ELR (cell line): ENCODE measurements at regions not wholly inside any gene's neighbourhood (a gene's known extent, or its start where the extent isn't known, plus 50 kb on each side); places are given as distances from the start of the nearest gene placed in this dataset.
"Not testable (repeated sequence)": the region's sequence is repeated elsewhere in the genome, so short reads cannot be mapped to it uniquely, and the experiment has no call there.

Source experiments
- DNase-seq: peaks from one replicate; pipeline ENCODE4 v3.0.0-alpha.2; 2015; ENCODE audit warnings: low read depth

DNA sequence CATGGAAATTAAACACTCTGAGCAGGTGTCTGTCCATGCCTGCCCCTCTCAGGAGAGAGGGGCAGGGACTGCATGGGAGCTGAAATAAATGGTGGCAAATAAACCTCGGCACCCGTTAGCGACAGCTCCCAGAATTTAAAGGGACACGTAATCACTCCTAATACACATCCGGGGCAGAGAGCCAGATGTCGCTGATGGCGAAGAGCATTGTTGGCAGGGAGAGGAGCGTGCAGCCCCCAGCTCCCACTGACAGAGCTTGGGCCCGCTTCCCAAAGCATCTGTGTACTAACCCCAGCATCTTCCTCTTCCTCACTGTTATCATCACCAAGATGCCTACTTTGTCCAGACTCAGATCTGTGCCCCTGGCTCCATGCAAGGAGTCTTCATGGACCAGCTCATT is 85.8 kb downstream of the IRX5 start:
- no peak for DNase-seq

DNA sequence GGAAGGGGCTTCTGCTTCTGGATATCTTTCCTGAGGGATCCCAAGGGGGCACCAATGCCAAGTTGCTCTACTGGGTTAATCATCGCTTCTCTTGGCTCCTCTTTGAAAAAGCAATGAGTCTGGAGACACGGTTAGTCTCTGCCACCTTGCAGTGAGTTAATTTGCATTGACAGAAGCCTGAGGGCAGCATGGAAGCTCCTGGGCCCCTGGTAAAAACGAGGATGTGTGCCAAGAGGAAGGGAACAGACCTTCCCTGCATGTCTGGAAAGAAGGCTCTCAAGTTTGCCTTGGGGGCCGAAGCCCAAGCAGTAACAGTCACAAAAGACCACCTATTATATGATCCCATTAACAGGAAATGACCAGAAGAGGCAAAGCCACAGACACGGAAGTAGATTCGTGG is 86.7 kb downstream of the IRX5 start:
- DNase-seq: no peak

DNA sequence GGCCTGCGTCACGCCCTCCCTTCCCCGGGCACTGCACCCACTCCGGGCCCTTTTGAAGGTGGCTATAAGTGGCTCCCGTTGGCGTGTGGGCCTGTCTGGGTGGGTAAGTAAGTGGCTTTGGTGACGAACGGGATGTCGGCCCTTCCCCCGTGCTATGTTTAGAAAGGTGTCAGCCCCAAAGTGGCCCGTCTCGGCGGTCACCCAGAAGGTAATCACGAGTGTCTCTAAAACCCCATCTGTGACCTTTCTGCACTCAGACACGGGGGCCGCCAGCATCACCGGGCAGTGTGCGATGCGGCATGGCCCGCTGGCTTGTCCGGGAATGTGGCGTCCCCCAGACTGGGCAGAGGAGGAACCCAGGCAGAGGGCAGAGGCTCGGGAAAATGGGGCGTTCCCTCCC is 88.2 kb downstream of the IRX5 start:
- DNase-seq: no peak

DNA sequence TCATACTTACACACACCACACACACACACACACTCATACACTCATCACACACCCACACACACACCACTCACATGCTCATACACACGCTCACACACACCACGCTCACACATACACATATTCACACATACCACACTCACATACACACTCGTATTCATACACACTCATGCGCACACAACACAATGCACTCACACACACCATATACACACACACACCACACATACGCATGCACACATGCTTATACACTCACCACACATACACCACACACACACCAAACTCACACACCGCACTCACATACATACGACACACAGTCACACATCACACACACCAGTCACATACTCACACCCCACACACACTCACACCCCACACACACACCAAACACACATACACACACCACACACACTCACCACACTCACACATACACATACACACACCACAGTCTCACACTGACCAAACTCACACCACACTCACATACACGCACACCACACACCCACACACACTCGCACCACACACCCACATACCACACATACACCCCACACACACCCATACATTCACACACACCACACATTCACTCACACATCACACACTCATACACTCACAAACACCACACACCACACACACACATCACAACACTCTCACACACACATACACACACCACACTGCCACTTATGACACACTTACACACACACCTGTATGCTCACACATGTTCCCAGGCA is 88.9 kb downstream of the IRX5 start:
- DNase-seq: no peak

DNA sequence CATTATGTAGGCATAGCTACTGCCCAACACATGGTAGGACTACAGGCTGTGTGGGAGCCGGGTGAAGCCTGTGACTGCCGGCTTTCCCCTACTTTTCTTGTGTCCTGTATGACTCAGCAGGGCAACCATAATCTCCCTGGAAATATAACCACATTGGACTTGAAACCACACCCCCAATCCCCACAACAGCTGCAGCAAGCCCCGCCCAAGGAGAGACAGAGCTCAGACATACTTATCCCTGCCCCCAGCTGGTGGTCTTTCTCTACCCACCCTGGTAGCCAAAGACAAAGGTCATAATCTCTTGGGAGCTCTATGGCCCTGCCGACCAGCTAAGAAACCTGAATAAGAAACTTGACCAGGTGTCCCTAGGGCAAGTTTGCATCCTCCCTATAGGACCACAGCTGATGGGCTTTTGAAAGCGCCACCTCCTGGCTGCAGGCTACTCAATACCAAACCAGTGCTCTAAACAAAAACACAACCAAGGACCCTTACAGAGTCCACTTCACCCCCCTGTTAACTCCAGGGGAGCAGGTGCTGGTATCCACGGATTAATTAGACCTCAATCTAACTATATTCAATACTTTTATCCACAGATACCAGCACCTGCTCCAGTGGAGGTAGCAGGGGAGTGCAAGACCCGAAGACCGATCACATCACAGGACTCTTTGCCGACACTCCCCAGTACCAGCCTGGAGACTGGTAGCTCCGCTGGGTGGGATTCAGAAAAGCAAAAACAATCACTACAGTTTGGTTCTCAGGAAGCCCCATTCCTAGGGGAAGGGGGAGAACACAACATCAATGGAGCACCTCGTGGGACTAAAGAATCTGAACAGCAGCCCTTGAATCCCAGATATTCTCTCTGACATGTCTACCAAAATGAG is 91.2 kb downstream of the IRX5 start:
- peak; percentile 56 for DNase-seq

DNA sequence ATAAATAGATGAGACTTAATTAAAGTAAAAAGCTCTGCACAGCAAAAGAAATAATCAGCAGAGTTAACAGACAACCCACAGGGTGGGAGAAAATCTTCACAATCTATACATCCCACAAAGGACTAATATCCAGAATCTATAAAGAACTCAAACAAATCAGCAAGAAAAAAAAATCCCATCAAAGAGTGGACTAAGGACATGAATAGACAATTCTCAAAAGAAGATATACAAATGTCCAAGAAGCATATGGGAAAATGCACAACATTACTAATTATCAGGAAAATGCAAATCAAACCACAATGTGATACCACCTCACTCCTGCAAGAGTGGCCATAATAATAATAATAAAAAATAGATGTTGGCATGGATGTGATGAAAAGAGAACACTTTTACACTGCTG is 96.6 kb downstream of the IRX5 start:
- DNase-seq: not testable (repeated sequence)

DNA sequence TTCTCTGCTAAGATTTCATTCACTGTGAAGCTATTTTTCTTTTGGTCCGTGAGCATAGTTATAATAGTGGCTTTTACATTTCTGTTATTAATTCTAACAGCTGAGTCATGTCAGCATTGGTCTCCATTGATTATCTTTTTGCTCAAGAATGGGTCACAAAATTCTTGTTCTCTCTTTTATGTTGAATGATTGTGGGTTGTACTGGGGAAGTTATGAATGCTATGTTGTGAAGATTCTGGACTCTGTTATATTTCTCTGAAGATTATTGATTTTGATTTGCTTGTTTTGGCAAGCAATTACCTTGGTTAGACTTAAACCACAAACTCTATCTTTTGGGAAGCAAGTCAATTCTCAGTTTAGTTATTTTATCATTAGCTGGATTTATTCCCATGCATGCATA is 98.8 kb downstream of the IRX5 start:
- DNase-seq: no peak

DNA sequence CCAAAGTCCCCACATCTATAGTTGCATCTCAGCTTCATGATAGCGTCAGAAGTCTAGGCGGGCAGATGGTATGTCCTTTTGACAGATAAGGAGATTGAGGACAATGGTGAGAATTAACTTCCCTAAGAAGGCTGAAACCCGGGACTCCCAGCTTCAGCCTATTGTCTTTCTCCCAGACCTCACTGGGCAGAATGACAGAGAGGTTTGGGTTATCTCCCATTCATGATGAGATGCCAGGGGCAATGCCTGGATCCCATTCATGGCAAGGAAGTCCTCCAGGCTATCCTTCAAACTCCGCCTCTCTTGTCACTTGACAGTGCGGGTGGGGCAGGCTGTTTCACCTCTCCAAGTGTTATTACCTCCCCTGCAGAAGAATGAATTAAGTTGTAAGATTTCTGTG is 100.3 kb downstream of the IRX5 start:
- no peak for DNase-seq

DNA sequence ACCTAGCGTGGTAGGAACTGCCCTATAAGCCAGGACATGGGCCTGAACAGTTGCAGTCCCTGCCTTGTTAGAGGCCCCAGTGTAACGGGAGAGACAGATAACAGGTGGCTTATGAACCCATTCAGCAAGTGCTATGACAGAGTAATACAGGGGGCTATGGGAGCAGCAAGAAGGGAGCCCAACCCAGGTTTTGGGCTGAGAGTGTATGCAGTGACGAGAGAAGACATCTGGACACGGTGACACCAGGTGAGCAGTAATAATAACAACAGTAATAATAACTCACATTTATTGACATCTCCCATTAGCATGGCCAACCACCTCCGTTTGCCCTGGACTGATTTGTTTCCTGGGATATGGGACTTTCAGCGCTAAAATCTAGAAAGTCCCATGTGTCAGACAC is 100.8 kb downstream of the IRX5 start:
- DNase-seq: no peak

DNA sequence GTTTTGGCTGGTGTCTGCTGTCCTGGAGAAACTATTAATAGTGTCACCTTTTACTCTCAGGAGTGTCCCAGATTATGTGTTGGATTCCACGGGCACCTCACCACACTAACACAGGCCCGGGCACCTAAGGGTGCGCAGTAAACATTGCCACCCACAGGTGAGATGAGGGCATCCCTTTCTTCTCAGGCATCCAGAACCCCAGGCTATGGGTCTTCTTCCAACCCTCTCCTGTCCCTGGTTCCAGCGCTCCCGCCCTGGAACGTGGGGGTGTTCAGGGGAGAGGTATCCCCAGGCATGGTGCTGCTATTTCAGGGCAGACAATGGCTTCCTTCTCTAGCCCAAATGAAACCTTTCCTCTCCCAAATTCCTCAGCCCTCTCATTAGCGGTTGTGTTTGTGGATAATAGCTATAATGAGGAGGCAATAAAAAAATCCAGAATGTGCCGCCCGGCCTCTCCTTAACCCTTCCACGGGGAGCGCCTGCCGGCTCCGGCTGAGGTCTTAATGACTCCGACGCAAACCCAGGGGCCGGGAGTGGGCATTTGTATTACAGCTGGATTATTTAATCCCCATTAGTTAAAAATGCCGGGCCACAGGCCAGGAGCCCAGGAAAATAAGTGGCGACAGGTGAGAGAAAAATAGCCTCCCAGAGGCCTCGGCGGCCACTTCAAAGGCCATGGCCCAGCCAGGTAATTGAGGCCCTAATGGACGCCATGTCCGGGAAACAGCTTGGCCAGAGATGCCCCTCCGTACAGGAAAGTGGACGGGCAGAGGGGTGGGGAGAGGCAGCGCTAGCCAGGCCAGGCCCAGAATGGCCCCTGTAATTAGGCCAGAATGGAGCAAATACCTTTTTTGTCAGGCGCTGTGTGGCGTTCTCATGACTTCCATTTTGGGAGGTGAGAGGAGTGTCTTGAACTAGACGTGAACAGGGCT is 102.8 kb downstream of the IRX5 start:
- no peak for DNase-seq

DNA sequence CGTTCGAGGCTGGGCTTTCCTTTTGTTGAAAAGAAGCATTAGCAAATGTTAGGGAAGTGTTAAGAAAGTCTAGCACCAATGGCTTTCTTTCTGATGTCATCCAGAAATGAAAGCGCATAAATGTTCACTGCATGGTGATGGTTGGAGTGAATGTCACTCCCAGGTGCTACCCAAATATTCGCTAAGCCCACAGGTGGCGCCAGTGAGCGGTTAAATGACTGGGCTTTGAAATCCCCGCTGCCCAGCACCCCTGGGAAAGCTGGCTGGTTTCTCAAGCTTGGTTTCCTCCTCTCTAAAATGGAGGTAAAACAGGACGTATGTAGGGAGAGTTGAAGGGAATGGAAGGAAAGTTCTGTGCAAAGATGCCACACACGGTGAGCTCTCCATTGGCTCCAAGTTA is 104.4 kb downstream of the IRX5 start:
- peak; percentile 13 for DNase-seq

DNA sequence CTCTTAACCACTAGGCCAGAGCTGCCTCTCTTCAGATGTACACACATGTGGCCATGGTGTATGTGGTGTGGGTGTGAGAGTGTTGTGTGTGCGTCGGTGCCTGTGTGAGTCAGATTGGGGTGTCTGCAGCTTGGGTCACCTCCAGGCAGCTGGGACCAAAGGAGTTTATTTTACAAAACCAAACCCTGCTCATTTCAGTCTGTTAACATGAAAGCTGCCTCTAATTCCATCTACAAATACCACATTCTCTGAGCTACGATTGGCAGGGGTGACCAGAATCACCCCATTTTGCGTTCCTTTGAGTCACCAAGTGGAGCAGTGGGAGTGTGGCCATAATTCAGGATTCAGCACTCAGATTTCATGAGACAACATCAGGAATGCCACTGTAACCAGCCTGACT is 105.3 kb downstream of the IRX5 start:
- no peak for DNase-seq

DNA sequence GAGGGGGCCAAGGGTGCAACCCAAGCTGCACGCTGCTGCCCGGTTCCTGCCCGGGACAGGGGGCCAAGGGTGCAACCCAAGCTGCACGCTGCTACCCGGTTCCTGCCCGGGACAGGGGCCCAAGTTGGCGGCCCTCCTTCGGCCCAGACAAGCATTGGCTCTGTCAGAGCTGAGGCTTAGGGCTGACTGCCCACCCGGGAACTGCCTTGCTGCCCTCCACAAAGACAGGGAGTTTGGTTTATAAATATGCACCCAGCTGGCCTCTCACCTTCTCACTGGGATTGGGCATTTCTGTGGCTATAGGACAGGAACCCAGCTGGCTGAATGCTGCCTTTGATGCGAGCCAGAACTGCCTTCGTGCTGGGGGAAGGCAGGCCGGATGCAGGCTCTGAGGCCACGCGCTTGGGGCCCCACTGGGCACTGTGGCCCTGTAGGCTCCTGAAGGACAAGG is 105.7 kb downstream of the IRX5 start:
- DNase-seq: no peak

DNA sequence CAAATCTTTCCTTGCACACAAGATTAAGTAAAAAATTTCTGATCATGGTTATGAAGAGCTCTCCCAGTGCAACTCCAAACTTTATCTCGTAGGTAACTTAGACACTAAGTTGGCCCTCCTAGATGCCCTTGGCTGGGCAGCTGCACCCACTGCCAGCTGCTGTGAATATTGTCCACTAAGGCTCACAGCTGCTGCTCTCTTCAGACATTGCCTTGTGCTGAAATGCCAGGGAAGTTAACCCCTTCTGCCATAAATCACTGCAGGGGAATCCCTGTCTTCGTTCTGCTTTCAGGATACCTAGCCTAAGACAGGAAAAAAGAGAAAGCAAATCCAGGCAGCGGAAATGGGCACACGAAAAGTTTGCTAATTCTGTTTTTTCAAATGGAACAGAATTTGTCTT is 106.4 kb downstream of the IRX5 start:
- DNase-seq: no peak

DNA sequence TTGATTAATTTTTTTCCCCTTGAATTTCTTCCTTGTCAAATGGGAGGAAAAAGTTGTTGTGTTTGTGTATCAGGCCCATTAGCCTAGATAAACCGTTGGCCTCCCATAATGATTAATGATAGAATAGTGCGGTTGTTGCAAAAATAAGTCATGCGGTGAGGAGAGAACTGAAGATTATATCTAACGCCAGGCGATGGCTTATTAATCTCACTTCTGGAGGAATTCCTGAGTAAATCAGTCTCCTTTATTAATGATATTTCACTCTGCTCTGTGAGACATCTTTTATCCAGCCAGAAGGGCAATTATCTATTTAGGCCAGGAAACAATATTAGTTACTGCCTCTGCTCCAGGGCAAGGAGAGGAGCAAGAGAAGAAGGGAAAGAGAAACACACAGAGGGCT is 107.3 kb downstream of the IRX5 start:
- DNase-seq: no peak

DNA sequence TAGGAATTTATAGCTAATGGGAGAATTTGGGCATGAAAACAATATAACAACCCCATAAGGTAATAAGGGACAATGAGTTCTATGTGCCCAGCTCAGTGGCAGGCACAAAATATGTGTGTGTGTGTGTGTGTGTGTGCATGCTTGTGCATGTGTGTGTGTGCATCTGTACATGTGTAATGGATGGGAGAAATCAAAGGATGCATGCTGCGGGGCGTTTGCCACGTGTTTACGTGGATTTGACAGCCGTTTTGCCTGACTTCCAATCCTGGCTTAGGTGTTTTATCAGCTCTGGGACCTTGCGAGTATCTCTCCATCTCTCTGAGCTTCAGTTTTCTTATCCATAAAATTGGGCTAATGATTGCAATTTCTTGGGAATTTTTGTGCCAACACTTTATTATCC is 108.4 kb downstream of the IRX5 start:
- DNase-seq: no peak

DNA sequence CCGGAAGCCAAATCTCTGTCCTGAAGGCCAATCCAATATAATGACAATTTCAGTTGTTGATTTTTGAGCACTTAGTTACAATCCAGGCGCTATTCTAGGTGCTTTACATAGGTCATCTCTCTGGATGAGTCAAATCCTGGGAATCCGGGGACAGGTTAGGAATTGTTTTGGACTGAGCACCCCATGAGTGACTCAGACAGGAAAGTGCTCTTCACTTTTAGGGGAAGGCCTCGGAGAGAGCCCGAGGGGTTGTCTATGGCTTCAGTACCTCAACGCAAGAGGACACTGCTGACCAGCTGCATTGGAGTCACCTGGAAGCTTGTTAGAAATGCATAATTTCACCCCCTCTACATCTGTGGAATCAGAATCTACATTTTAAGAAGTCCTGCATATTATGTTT is 108.8 kb downstream of the IRX5 start:
- DNase-seq: no peak

DNA sequence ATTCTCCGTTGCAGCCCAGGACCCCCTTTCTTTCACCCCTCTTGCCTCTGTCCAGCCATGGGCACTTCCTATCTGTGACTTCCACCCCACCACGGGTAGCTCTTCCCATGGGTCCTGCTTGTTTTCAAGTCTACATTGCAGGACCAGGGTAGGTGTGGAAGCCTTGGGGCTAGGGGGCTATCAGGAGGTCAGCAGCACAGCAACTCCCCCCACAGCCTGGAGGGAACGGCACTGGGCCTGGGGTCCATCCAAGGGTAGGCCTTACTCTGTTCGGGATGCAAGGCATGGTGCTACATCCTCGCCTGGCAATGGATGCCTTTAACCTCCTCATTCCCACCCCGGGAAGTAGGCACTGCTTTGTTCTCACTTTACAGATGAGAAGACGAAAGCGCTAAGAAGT is 109.3 kb downstream of the IRX5 start:
- no peak for DNase-seq

DNA sequence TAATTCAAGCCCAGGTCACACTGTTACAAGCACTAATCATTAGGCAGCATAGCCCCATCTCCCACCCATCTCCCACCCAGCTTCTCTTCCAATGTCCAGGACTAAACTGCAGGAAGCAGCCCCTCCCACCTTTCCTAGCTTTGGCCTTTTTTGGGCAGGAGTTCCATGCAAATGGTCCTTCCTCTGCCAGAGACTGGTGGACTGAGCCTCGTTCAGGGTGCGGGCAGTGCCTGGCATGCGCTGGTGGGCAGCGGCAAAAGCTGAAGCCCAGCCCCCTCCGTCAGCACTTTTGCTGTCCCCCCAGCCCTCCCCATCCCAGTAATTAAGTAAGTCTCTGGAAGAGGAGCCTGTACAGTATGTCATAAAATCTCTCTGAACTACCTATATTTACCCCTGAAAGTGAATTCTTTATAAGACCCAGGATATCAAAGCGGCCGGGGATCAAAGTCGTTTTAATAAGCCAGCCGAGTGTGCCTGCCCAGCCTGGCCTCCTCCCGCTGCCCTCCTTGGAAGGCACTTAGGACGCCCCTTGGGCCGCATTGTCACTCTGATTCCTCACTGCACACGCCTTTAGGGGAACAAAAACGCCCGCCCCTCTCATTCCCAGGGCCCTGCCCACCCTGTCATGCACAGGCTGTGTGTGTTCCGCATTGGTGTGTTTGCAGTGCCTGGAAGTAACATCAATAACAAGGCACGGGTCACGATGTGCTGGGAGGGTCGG is 109.9 kb downstream of the IRX5 start:
- DNase-seq: no peak

DNA sequence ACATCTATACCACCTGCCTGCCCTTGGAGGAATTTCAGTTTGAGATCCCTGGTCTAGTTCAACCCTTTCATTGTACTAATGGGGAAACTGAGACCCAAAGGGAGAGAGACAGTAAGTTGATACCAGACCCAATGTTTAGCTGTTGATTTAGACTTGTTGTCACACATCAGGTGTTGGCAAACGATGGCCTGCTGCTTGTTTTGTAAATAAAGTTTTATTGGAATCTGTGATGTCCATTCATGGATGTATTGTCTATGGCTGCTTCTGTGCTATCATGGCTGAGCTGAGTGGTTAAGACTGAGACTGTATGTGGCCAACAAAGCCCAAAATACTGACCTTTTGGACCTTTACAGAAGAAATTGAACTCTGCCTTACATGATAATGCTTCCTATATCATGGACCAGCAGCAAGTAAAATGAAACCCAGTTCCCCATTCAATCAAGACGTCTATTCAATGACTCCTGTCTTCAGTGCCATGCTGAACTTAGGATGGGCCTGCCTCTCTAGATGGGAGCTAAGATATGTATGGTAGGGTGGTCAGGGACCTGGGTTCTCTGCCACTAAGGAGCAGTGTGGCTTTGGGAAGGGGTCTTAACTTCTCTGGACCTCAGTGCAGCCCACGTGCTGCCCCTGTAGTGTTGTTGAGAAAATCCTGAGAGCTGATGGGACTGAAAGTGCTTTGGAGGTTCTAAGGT is 111.0 kb downstream of the IRX5 start:
- DNase-seq: no peak
